Stimulated activated naive CD8-positive, alpha-beta T cell treated with anti-CD3 and anti-CD28 coated beads, Interleukin-15, amount 100 ng/mL, for 72 hours (primary cell): ENCODE measurements at regions not wholly inside any gene's neighbourhood (a gene's known extent, or its start where the extent isn't known, plus 50 kb on each side); places are given as distances from the start of the nearest gene placed in this dataset.
"Not testable (repeated sequence)": the region's sequence is repeated elsewhere in the genome, so short reads cannot be mapped to it uniquely, and the experiment has no call there.

Experiments
- ATAC-seq: fragments of 150-1000 bp; cut with Tn5 transposase; 2 replicates; pipeline ENCODE4 v1.10.0; 2021; ENCODE audit warnings: mild to moderate bottlenecking, moderate library complexity
- DNase-seq, 2 donors: peaks; one replicate each; pipeline ENCODE4 v3.0.0; 2021 to 2022
- H3K27ac Mint-ChIP-seq, 2 donors: one replicate each; pipeline ENCODE4 v1.8.0; 2022; ENCODE audit warnings: mild to moderate bottlenecking in 2 of 2, mixed read lengths in 2 of 2, moderate library complexity in 2 of 2
- H3K27me3 Mint-ChIP-seq: one replicate; pipeline ENCODE4 v1.8.0; 2022; ENCODE audit warnings: mixed read lengths
- H3K4me1 Mint-ChIP-seq: one replicate; pipeline ENCODE4 v1.8.0; 2022; ENCODE audit warnings: mild to moderate bottlenecking, mixed read lengths
- H3K4me3 Mint-ChIP-seq, 2 donors: one replicate each; pipeline ENCODE4 v1.8.0; 2022; ENCODE audit warnings: mild to moderate bottlenecking in 2 of 2, mixed read lengths in 2 of 2, moderate library complexity in 1 of 2
- H3K9me3 Mint-ChIP-seq, 2 donors: one replicate each; pipeline ENCODE4 v1.8.0; 2022; ENCODE audit warnings: mixed read lengths in 2 of 2

- not testable (repeated sequence) for ATAC-seq, DNase-seq, H3K27ac Mint-ChIP-seq, H3K4me3 Mint-ChIP-seq, H3K9me3 Mint-ChIP-seq, H3K27me3 Mint-ChIP-seq, H3K4me1 Mint-ChIP-seq
Observed at GRCh38 chr5:119754825-119755224, 125.5 kb downstream of the FAM170A start.

GRCh38 chr5:119757276-119757675, 127.9 kb downstream of the FAM170A start:
- DNase-seq (no peak), ATAC-seq (no peak)
- no peaks in the 10 kb centered on the region for H3K27me3 Mint-ChIP-seq
- H3K4me3 Mint-ChIP-seq: no peak overlapping the region
- no peaks in the 10 kb centered on the region for H3K9me3 Mint-ChIP-seq
- H3K4me1 Mint-ChIP-seq: no peaks in the 10 kb centered on the region
- H3K27ac Mint-ChIP-seq: no peak overlapping the region

GRCh38 chr5:119769695-119770693, 140.6 kb downstream of the FAM170A start:
- not testable (repeated sequence) for H3K4me1 Mint-ChIP-seq, H3K9me3 Mint-ChIP-seq, H3K4me3 Mint-ChIP-seq, H3K27me3 Mint-ChIP-seq, DNase-seq, H3K27ac Mint-ChIP-seq, ATAC-seq

- ATAC-seq, DNase-seq, H3K4me3 Mint-ChIP-seq, H3K4me1 Mint-ChIP-seq, H3K27ac Mint-ChIP-seq, H3K9me3 Mint-ChIP-seq, H3K27me3 Mint-ChIP-seq: not testable (repeated sequence)
Observed at GRCh38 chr5:119780145-119780544, 150.8 kb downstream of the FAM170A start.

- DNase-seq (no peak), ATAC-seq (no peak)
- Mint-ChIP-seq H3K27me3 (no peaks in the 10 kb centered on the region), H3K4me3 (no peak overlapping the region), H3K9me3 (no peaks in the 10 kb centered on the region), H3K27ac (no peak overlapping the region), H3K4me1 (no peaks in the 10 kb centered on the region)
Observed at GRCh38 chr5:119785057-119785456, 155.7 kb downstream of the FAM170A start.

- H3K9me3 Mint-ChIP-seq: no peaks in the 10 kb centered on the region
- ATAC-seq (no peak), DNase-seq (no peak)
- H3K27ac Mint-ChIP-seq: no peak overlapping the region
- no peaks in the 10 kb centered on the region for H3K4me1 Mint-ChIP-seq
- H3K27me3 Mint-ChIP-seq: no peaks in the 10 kb centered on the region
- H3K4me3 Mint-ChIP-seq: no peak overlapping the region
Observed at GRCh38 chr5:119789406-119790117, 160.2 kb downstream of the FAM170A start.

- H3K4me1 Mint-ChIP-seq: no peaks in the 10 kb centered on the region
- H3K27ac Mint-ChIP-seq: no peak overlapping the region
- H3K4me3 Mint-ChIP-seq: no peak overlapping the region
- ATAC-seq (no peak), DNase-seq (no peak)
- H3K27me3 Mint-ChIP-seq: no peaks in the 10 kb centered on the region
- no peaks in the 10 kb centered on the region for H3K9me3 Mint-ChIP-seq
Observed at GRCh38 chr5:119792161-119792799, 162.9 kb downstream of the FAM170A start.

- no peaks in the 10 kb centered on the region for H3K4me1 Mint-ChIP-seq
Observed at GRCh38 chr5:119795768-119796167, 166.4 kb downstream of the FAM170A start.

GRCh38 chr5:119801570-119801969, 172.2 kb downstream of the FAM170A start:
- Mint-ChIP-seq H3K27ac (no peak overlapping the region), H3K9me3 (peaks cover 5 to 28% of the 10 kb centered on the region in 2 donors), H3K27me3 (no peaks in the 10 kb centered on the region), H3K4me3 (no peak overlapping the region), H3K4me1 (no peaks in the 10 kb centered on the region)
- DNase-seq: no peak
- no peak for ATAC-seq

More at GRCh38 chr5:119795768-119796167, 166.4 kb downstream of the FAM170A start:
- no peak for ATAC-seq
- DNase-seq: no peak
- no peak overlapping the region for H3K27ac Mint-ChIP-seq
- H3K9me3 Mint-ChIP-seq: no peaks in the 10 kb centered on the region
- H3K27me3 Mint-ChIP-seq: no peaks in the 10 kb centered on the region
- H3K4me3 Mint-ChIP-seq: no peak overlapping the region

- Mint-ChIP-seq H3K4me3 (no peak overlapping the region), H3K4me1 (no peaks in the 10 kb centered on the region), H3K9me3 (peaks cover 18 to 36% of the 10 kb centered on the region in 2 donors), H3K27me3 (no peaks in the 10 kb centered on the region), H3K27ac (no peak overlapping the region)
- ATAC-seq (no peak), DNase-seq (no peak)
Observed at GRCh38 chr5:119808024-119808423, 178.7 kb downstream of the FAM170A start.

GRCh38 chr5:119808474-119808873, 179.1 kb downstream of the FAM170A start:
- H3K4me3 Mint-ChIP-seq: no peak overlapping the region
- H3K27me3 Mint-ChIP-seq: no peaks in the 10 kb centered on the region
- peaks cover 23 to 31% of the 10 kb centered on the region in 2 donors for H3K9me3 Mint-ChIP-seq
- H3K4me1 Mint-ChIP-seq: no peaks in the 10 kb centered on the region
- no peak overlapping the region for H3K27ac Mint-ChIP-seq
- DNase-seq: no peak
- no peak for ATAC-seq

- H3K27ac Mint-ChIP-seq: no peak overlapping the region
- H3K9me3 Mint-ChIP-seq: peaks cover 23 to 25% of the 10 kb centered on the region in 2 donors
- H3K27me3 Mint-ChIP-seq: no peaks in the 10 kb centered on the region
- no peak overlapping the region for H3K4me3 Mint-ChIP-seq
- DNase-seq: no peak
- no peak for ATAC-seq
- no peaks in the 10 kb centered on the region for H3K4me1 Mint-ChIP-seq
Observed at GRCh38 chr5:119810217-119810616, 180.9 kb downstream of the FAM170A start.

- H3K4me3 Mint-ChIP-seq: no peak overlapping the region
- DNase-seq (no peak), ATAC-seq (no peak)
- H3K9me3 Mint-ChIP-seq: peaks cover 17 to 23% of the 10 kb centered on the region in 2 donors
- H3K27me3 Mint-ChIP-seq: no peaks in the 10 kb centered on the region
- no peaks in the 10 kb centered on the region for H3K4me1 Mint-ChIP-seq
- no peak overlapping the region for H3K27ac Mint-ChIP-seq
Observed at GRCh38 chr5:119811458-119811857, 182.1 kb downstream of the FAM170A start.

- Mint-ChIP-seq H3K4me3 (no peak overlapping the region), H3K27ac (no peak overlapping the region), H3K9me3 (peaks cover 0 to 10% of the 10 kb centered on the region in 2 donors), H3K27me3 (no peaks in the 10 kb centered on the region), H3K4me1 (no peaks in the 10 kb centered on the region)
- ATAC-seq (no peak), DNase-seq (no peak)
Observed at GRCh38 chr5:119814655-119815054, 185.3 kb downstream of the FAM170A start.

GRCh38 chr5:119816055-119816454, 186.7 kb downstream of the FAM170A start:
- H3K4me3 Mint-ChIP-seq: no peak overlapping the region
- H3K9me3 Mint-ChIP-seq: peaks cover 0 to 6% of the 10 kb centered on the region in 2 donors

More at GRCh38 chr5:119816055-119816454, 186.7 kb downstream of the FAM170A start:
- ATAC-seq (no peak), DNase-seq (no peak)
- Mint-ChIP-seq H3K4me1 (no peaks in the 10 kb centered on the region), H3K27me3 (no peaks in the 10 kb centered on the region), H3K27ac (no peak overlapping the region)
